Spleen (tissue), 11 donors: ENCODE measurements at regions not wholly inside any gene's neighbourhood (a gene's known extent, or its start where the extent isn't known, plus 50 kb on each side); places are given as distances from the start of the nearest gene placed in this dataset.
"Not testable (repeated sequence)": the region's sequence is repeated elsewhere in the genome, so short reads cannot be mapped to it uniquely, and the experiment has no call there.

ENCODE experiments used
- DNase-seq: peaks from one replicate; pipeline ENCODE4 v3.0.0-alpha.2; 2020
- H3K27ac ChIP-seq, 8 donors: fragments of 200-600 bp; sonication (generic) in 7 of 8; 1 replicate in 4 of 8; 2 replicates in 4 of 8; pipeline versions ENCODE4 v1.5.0 to v1.8.0; 2016 to 2021; ENCODE audit warnings: inconsistent platforms in 4 of 8, mild to moderate bottlenecking in 4 of 8, moderate library complexity in 1 of 8
- H3K27me3 ChIP-seq, 7 donors: fragments of 200-600 bp; sonication (generic) in 6 of 7; replicated peaks in 1 of 7; 1 replicate in 4 of 7; 2 replicates in 3 of 7; pipeline versions ENCODE4 v1.5.0 to v1.8.0; 2016 to 2021; ENCODE audit warnings: inconsistent platforms in 3 of 7, mild to moderate bottlenecking in 1 of 7
- H3K36me3 ChIP-seq, 6 donors: fragments of 200-600 bp; sonication (generic) in 5 of 6; 1 replicate in 4 of 6; 2 replicates in 2 of 6; pipeline versions ENCODE4 v1.5.0 to v1.8.0; 2016 to 2021; ENCODE audit warnings: inconsistent platforms in 2 of 6
- H3K4me1 ChIP-seq, 6 donors: fragments of 200-600 bp; sonication (generic) in 5 of 6; 1 replicate in 3 of 6; 2 replicates in 3 of 6; pipeline versions ENCODE4 v1.5.0 to v1.8.0; 2016 to 2021; ENCODE audit warnings: inconsistent platforms in 3 of 6
- H3K4me3 ChIP-seq, 8 donors: fragments of 200-600 bp; sonication (generic) in 7 of 8; 1 replicate in 4 of 8; 2 replicates in 4 of 8; pipeline versions ENCODE4 v1.5.0 to v1.8.0; 2016 to 2021; ENCODE audit warnings: inconsistent platforms in 4 of 8, mild to moderate bottlenecking in 4 of 8, moderate library complexity in 2 of 8
- H3K9me3 ChIP-seq, 8 donors: fragments of 200-600 bp; sonication (generic) in 7 of 8; 1 replicate in 4 of 8; 2 replicates in 4 of 8; pipeline versions ENCODE4 v1.5.0 to v1.8.0; 2016 to 2021; ENCODE audit warnings: inconsistent platforms in 4 of 8
- POLR2A ChIP-seq, 3 donors: fragments of 450-650 bp; IDR thresholded peaks; one replicate each; pipeline ENCODE4 v1.5.1; 2017; ENCODE audit warnings: antibody characterized with exemption in 3 of 3, mild to moderate bottlenecking in 1 of 3
- POLR2AphosphoS5 ChIP-seq, 3 donors: sonication (generic); formaldehyde crosslinking; IDR thresholded peaks; one replicate each; pipeline ENCODE4 v1.5.1; 2017; ENCODE audit warnings: antibody characterized with exemption in 3 of 3
- WGBS, 5 donors: extraction: QIAGEN DNeasy Blood & Tissue Kit in 3 of 5; methylation state at CpG; one replicate each; pipeline versions ENCODE4 v1.1.5 to v1.1.7; 2013 to 2018; 5-methylcytosine and 5-hydroxymethylcytosine counted together
- intact Hi-C: fragments of 100-400 bp; cut with DNase I; formaldehyde crosslinking; loops from one replicate; pipeline ENCODE4 v1.15.0; 2023; ENCODE audit warnings: low total_unique reads
- small RNA-seq, 4 donors: library from RNA; depleted of rRNA; stranded (forward); fragments of <200 nt; gene quantifications; one replicate each; pipeline ENCODE3, GENCODE V24; 2016
- TF ChIP-seq, protein P1 (sequence below), 11 experiments: fragments of 200-600 bp in 7 of 11; fragments of 450-650 bp in 4 of 11; sonication (generic) in 4 of 11; IDR thresholded peaks in 8 of 11; conservative IDR thresholded peaks in 3 of 11; 1 replicate in 7 of 11; 2 replicates in 4 of 11; pipeline versions ENCODE4 v1.4.0 to v1.8.0; 2016 to 2021; ENCODE audit warnings: antibody characterized with exemption in 11 of 11, inconsistent platforms in 4 of 11, mild to moderate bottlenecking in 1 of 11
- donor health status: healthy with polysubstance abuse.
- donor health status: DM: no; HTN: no; CAD: no; lungs with moderate emphysema.
- donor health status: DM: no; HTN: no; CAD: no.
- donor health status: Bipolar disorder and iron deficiency.
- donor health status: healthy.
- donor health status: DM: no; HTN: no; CAD: no.
- donor health status: DM: yes; HTN: yes; CAD: no.

DNA sequence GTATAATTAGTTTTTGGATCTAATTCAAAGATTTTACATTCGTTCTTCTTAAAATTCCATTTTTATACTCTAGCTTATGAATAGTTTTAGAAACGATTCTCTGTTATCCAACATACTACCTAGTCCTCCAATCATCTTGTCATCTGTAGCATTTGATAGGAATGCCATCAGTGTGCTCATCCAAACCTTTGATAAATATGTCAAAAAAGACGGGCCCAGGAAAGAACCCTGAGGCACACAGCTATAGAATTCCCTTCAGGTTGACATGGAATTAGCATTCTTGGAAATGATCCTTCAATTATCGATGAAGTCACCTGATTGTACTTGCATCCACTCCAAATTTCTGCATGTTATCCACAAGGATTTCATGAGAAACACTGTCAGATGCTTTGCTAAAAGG lies 64.8 kb upstream of the EFNA5 start:
- no peaks in the 10 kb centered on the region for H3K36me3 ChIP-seq
- peaks cover 0 to under 1% (median 0%) of the 10 kb centered on the region in 8 donors for H3K9me3 ChIP-seq
- no peaks in the 10 kb centered on the region for H3K27me3 ChIP-seq
- TF ChIP-seq POLR2A (IDR thresholded peaks at IDR 0.05) (no peak), POLR2AphosphoS5 (IDR thresholded peaks at IDR 0.05) (no peak)
- TF ChIP-seq, protein P1, sequence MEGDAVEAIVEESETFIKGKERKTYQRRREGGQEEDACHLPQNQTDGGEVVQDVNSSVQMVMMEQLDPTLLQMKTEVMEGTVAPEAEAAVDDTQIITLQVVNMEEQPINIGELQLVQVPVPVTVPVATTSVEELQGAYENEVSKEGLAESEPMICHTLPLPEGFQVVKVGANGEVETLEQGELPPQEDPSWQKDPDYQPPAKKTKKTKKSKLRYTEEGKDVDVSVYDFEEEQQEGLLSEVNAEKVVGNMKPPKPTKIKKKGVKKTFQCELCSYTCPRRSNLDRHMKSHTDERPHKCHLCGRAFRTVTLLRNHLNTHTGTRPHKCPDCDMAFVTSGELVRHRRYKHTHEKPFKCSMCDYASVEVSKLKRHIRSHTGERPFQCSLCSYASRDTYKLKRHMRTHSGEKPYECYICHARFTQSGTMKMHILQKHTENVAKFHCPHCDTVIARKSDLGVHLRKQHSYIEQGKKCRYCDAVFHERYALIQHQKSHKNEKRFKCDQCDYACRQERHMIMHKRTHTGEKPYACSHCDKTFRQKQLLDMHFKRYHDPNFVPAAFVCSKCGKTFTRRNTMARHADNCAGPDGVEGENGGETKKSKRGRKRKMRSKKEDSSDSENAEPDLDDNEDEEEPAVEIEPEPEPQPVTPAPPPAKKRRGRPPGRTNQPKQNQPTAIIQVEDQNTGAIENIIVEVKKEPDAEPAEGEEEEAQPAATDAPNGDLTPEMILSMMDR (IDR thresholded peaks at IDR 0.05 in 8 of 11, conservative IDR thresholded peaks at IDR 0.05 in 3 of 11) = no peak
- no peak overlapping the region for H3K4me3 ChIP-seq
- 72 to 88% (median 82%) methylated on average over 4 of the region's 4 CpGs for WGBS, 5 donors
- H3K4me1 ChIP-seq = no peaks in the 10 kb centered on the region
- intact Hi-C loops = no loop called here
- DNase-seq = no peak
- H3K27ac ChIP-seq = no peak overlapping the region

DNA sequence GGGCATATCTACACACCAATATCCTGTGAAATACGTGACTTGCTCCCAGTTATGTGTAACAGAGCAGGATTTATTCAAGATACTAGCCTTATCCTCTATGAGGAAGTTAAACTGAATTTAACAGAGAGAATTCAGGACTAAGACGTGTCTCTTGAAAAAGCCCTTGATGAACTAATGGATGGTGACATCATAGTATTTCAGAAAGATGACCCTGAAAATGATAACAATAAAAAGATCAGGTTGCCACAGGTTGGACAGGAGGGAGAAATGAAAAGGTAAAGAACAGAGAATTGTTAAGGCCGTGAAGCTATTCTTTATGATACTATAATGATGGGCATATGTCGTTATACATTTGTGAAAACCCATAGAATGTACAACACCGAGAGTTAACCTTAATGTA lies 56.2 kb upstream of the EFNA5 start:
- intact Hi-C loops = no loop called here
- H3K9me3 ChIP-seq = peaks cover 0 to 17% (median 10%) of the 10 kb centered on the region in 8 donors
- H3K27ac ChIP-seq = no peak overlapping the region
- H3K27me3 ChIP-seq = no peaks in the 10 kb centered on the region
- H3K4me1 ChIP-seq = no peaks in the 10 kb centered on the region
- TF ChIP-seq POLR2A (IDR thresholded peaks at IDR 0.05) (no peak), POLR2AphosphoS5 (IDR thresholded peaks at IDR 0.05) (no peak)
- TF ChIP-seq, protein P1 (IDR thresholded peaks at IDR 0.05 in 8 of 11, conservative IDR thresholded peaks at IDR 0.05 in 3 of 11) = no peak
- no peak for DNase-seq
- WGBS, 5 donors = 80 to 92% (median 88%) methylated on average over 5 of the region's 5 CpGs
- no peaks in the 10 kb centered on the region for H3K36me3 ChIP-seq
- no peak overlapping the region for H3K4me3 ChIP-seq

DNA sequence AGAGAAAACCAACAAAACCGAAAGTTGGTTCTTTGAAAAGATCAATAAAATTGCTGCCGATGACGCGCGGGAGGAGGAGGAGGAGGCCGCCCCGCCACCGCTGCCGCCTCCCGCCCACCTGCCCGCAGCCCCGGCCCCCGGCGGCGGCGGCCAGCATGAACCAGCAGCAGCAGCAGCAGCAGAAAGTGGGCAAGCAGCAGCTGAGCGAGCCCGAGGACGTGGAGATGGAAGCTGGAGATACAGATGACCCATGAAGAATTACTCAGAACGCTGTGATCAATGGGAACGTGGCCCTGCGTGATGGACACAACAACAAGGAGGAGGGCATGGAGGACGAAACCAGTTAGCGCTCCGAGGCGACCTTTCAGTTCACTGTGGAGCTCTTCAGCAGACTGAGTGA lies 53.9 kb upstream of the EFNA5 start:
- Histone ChIP-seq H3K4me1 (no peaks in the 10 kb centered on the region), H3K4me3 (no peak overlapping the region), H3K36me3 (no peaks in the 10 kb centered on the region), H3K9me3 (peaks cover 0 to 39% (median 31%) of the 10 kb centered on the region in 8 donors), H3K27ac (no peak overlapping the region), H3K27me3 (no peaks in the 10 kb centered on the region)
- 78 to 85% (median 82%) methylated on average over 26 of the region's 26 CpGs for WGBS, 5 donors
- no peak for TF ChIP-seq POLR2AphosphoS5 (IDR thresholded peaks at IDR 0.05)
- TF ChIP-seq, protein P1 (IDR thresholded peaks at IDR 0.05 in 8 of 11, conservative IDR thresholded peaks at IDR 0.05 in 3 of 11) = no peak
- TF ChIP-seq POLR2A (IDR thresholded peaks at IDR 0.05) = no peak
- DNase-seq = no peak
- intact Hi-C loops = no loop called here

DNA sequence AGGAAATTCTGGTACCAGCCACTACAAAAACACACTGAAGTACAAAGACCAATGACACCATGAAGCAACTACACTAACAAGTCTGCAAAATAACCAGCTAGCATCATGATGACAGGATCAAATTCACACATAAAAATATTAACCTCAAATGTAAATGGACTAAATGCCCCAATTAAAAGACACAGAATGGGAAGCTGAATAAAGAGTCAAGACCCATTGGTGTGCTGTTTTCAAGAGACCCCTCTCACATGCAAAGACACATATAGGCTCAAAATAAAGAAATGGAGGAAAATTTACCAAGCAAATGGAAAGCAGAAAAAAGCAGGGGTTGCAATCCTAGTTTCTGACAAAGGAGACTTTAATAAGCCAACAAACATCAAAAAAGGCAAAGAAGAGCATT lies 50.5 kb upstream of the EFNA5 start:
- H3K4me1 ChIP-seq, intact Hi-C loops, H3K27ac ChIP-seq: not testable (repeated sequence)

More for the DNA sequence above, 50.5 kb upstream of the EFNA5 start:
- H3K9me3 ChIP-seq = peaks cover 0 to 63% (median 54%) of the 10 kb centered on the region in 8 donors
- H3K4me3 ChIP-seq, H3K27me3 ChIP-seq, H3K36me3 ChIP-seq, DNase-seq: not testable (repeated sequence)

Small RNAs in the stretch of these regions (small RNA-seq; reads per million reads assigned to genes)
- gene RN7SL782P = 0 reads per million in 4 donors
